Esophagus squamous epithelium (tissue), 4 donors: ENCODE measurements at regions not wholly inside any gene's neighbourhood (a gene's known extent, or its start where the extent isn't known, plus 50 kb on each side); places are given as distances from the start of the nearest gene placed in this dataset.

Source experiments
- POLR2A ChIP-seq, 4 donors: fragments of 450-650 bp; IDR thresholded peaks; one replicate each; pipeline ENCODE4 v1.6.1; 2017; ENCODE audit warnings: antibody characterized with exemption in 4 of 4, mild to moderate bottlenecking in 4 of 4, moderate library complexity in 3 of 4
- TF ChIP-seq, protein P1 (sequence below), 6 experiments: fragments of 450-650 bp in 4 of 6; fragments of 200-600 bp in 2 of 6; sonication (generic) in 2 of 6; IDR thresholded peaks; one replicate each; pipeline ENCODE4 v1.5.1; 2016 to 2019; ENCODE audit warnings: antibody characterized with exemption in 6 of 6, mild to moderate bottlenecking in 4 of 6, moderate library complexity in 4 of 6

DNA sequence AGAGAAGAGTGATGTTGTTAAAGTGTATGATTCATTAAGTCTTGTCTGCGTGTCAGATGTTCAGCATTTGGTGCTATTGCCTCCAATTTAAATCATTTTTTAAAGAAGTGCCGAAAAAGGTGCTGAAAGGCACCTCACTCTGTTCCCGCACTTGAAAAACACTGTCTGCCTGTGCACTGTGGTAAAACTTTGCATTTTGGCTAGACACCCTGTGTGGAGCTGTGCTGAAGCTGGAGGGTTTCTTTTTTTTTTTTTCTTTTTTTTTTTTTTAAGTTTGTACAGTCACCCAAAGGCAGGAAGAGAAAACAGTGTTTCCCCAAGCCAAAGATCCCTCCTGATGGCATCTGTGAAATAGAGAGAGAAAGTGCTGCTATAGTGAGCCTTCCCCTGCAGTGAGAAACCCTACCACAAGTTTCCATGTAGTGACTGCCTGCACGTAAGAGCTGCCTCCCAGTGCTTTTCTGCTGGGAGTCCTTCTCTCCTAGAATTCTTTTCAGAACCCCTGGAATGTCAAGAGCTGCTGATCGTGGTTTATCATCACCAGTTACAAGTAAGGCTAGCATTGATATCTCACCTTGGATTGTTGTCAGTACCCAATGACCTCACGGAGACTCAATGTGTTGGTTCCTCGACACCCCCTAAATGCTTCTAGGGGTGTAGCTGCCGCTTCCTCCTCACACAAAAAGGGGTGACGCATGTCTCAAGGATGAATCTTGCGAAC is 116.0 kb upstream of the SOX9 start:
- TF ChIP-seq, protein P1, sequence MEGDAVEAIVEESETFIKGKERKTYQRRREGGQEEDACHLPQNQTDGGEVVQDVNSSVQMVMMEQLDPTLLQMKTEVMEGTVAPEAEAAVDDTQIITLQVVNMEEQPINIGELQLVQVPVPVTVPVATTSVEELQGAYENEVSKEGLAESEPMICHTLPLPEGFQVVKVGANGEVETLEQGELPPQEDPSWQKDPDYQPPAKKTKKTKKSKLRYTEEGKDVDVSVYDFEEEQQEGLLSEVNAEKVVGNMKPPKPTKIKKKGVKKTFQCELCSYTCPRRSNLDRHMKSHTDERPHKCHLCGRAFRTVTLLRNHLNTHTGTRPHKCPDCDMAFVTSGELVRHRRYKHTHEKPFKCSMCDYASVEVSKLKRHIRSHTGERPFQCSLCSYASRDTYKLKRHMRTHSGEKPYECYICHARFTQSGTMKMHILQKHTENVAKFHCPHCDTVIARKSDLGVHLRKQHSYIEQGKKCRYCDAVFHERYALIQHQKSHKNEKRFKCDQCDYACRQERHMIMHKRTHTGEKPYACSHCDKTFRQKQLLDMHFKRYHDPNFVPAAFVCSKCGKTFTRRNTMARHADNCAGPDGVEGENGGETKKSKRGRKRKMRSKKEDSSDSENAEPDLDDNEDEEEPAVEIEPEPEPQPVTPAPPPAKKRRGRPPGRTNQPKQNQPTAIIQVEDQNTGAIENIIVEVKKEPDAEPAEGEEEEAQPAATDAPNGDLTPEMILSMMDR (IDR thresholded peaks at IDR 0.05): no peak
- no peak for TF ChIP-seq POLR2A (IDR thresholded peaks at IDR 0.05)
